A673 (cell line): ENCODE measurements at regions not wholly inside any gene's neighbourhood (a gene's known extent, or its start where the extent isn't known, plus 50 kb on each side); places are given as distances from the start of the nearest gene placed in this dataset.

Experiments used
- EZH2 ChIP-seq: fragments of 200-600 bp; sonication (generic); IDR thresholded peaks from 2 replicates; pipeline ENCODE4 v1.6.1; 2017; ENCODE audit warnings: borderline replicate concordance, low read depth, mild to moderate bottlenecking, mixed read lengths, antibody characterized with exemption, low read length; ENCODE audit not compliant: poor library complexity, severe bottlenecking
- TF ChIP-seq, protein P1 (sequence below): fragments of 300-800, 200-600 bp; sonication (generic); conservative IDR thresholded peaks from 2 replicates; pipeline ENCODE4 v1.5.1; 2017; ENCODE audit warnings: low read depth, mild to moderate bottlenecking, antibody characterized with exemption, low read length, moderate library complexity, mixed read lengths

- TF ChIP-seq EZH2, result no peak
- TF ChIP-seq, protein P1, sequence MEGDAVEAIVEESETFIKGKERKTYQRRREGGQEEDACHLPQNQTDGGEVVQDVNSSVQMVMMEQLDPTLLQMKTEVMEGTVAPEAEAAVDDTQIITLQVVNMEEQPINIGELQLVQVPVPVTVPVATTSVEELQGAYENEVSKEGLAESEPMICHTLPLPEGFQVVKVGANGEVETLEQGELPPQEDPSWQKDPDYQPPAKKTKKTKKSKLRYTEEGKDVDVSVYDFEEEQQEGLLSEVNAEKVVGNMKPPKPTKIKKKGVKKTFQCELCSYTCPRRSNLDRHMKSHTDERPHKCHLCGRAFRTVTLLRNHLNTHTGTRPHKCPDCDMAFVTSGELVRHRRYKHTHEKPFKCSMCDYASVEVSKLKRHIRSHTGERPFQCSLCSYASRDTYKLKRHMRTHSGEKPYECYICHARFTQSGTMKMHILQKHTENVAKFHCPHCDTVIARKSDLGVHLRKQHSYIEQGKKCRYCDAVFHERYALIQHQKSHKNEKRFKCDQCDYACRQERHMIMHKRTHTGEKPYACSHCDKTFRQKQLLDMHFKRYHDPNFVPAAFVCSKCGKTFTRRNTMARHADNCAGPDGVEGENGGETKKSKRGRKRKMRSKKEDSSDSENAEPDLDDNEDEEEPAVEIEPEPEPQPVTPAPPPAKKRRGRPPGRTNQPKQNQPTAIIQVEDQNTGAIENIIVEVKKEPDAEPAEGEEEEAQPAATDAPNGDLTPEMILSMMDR, result no peak
Observed at GRCh38 chr4:188887905-188888304, 748.7 kb downstream of the TRIML1 start.
